ENCODE measurements at regions not wholly inside any gene's neighbourhood (a gene's known extent, or its start where the extent isn't known, plus 50 kb on each side); places are given as distances from the start of the nearest gene placed in this dataset.

DNA sequence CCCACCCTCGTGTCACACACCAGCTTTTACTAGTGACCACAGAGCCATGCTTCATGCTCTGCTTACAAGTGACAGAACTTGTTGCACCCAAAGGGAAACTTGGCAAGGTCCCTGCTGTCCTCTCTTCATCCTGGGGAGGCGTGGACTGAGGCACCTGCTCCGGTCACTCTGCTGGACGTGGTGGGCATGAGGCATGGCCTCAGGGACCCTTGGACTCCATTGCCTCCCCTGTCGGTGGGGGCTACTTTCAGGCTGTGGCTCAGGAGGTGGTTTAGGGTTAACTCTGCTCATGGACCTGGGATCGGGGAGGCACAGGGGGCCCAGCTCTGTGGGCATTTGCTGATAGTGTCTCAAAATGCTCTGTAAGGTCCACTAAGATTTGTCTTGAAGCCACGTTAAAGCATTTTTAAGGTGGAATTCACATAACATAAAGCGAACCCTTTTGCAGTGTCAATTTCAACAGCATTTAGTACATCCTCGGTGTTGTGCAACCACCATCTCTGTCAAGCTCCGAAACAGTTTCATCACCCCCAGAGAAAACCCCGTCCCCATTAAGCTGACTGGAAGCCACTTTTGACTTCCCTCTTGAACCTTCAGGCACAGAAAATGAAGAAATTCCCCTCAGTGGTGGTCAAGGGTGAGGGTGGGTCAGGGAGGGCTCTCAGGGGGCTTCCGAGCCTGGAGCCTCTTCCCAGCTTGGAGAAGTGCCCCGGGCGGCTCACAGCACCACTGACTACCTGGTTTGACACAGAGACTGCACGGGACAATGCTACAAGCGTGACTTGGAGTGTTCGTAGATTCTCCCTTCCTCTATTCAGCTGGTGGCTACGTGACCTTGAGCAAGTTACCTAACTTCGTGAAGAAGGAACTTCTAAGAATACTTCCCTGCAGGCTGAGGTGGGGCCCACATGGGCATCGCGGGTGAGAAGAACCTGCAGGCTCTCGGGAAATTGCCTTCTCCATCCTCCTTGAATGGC, 100.0 kb upstream of the HDAC4 start:
- DNase-seq, result no peak

- DNase-seq, result no peak
Measured at GRCh38 chr2:239499726-239500573, 99.1 kb upstream of the HDAC4 start.

GRCh38 chr2:239498981-239499634, 98.3 kb upstream of the HDAC4 start:
- no peak for DNase-seq

DNA sequence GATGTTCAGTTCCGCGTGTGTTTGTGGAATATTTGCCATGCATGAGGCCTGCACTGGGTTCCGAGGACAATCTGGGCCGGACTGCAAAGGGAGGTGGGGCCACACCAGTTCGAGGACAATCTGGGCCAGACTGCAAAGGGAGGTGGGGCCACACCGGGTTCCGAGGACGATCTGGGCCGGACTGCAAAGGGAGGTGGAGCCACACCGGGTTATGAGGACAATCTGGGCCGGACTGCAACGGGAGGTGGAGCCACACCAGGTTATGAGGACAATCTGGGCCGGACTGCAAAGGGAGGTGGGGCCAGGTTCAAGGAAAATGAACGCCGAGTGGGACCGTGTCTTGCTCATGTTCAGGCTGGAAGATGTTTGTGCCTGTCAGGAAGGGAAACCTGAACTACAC, 97.8 kb upstream of the HDAC4 start:
- no peak for DNase-seq

- no peak for DNase-seq
Measured at GRCh38 chr2:239496700-239497099, 95.9 kb upstream of the HDAC4 start.

DNA sequence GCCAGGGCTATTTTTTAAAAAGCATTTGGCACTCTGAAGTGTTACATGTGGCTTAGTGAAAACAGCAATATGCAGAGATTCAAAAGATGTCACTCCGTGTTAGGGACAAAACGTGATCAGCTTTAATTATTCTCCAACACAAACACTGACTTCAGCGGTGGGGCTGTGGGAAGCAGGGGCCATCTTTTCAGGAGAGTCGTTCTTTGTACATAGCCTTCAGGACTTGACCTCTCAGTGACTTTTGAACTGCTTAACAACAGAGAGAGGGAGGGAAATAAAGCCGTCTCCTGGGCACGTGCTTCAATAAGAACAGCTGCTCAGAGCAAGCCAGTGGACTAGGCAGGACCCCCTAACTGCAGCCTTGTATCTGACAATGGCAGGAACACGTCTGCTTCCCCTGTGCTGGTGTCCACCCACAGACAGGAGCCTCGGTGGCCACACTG, 95.0 kb upstream of the HDAC4 start:
- DNase-seq, result no peak

DNA sequence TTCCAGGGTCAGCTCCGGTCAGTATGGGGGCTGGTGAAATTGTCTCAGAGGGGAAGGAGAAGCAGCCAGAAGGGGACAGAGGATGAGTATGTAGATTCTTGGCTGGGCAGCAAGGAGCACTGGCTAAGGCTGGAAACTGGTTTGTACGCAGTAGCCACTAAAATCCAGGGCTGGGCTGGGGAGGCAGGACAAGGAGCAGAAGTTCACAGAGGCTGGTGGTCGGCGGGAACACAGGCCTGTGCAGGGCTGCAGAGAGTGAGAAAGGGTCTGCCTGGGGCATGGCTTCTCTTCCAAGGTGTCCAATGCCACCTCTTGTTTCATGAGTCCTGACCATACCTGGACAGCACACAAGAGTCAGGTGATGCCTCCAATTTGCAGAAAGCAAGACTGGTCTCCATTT, 94.4 kb upstream of the HDAC4 start:
- DNase-seq, result no peak

DNA sequence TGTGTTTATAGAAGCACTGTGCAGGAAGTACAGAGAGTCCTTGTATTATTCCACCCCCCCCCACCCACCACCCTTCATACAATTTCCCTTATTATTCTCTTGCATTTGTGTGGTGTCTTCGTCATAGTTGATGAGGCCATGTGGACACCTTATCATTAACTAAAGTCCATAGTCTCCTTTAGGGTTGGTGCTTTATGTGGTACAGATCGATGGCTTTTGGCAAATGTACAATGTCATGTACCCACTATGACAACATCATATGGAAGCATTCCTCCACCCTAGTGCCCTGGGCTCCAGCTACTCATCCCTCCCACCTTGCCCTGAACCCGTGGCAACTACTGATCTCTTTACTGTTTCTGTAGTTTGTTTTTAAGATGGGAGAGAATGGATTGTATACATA, 93.8 kb upstream of the HDAC4 start:
- DNase-seq, result no peak

GRCh38 chr2:239489481-239489880, 88.7 kb upstream of the HDAC4 start:
- no peak for DNase-seq

DNA sequence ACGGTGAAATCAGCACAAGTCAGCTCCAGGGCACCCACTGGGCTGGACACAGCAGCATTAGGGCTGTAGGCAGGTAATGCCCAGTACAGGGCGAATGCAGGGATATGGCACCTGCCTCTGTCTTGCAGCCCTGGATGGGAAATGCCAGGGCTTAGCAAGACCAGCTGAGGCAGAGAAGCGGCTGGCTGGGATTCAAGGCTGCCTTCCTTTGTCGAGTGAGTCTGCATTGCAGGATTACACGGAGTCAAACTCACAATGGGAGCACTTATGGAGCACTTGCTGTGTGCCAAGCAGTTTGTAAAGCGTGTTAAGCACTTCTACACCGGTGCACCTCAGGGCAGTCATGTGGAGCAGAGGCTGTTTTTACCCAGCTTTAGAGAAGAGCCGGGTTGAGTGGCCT, 87.3 kb upstream of the HDAC4 start:
- DNase-seq, result no peak

- DNase-seq, result no peak
Measured at GRCh38 chr2:239487272-239487671, 86.5 kb upstream of the HDAC4 start.

DNA sequence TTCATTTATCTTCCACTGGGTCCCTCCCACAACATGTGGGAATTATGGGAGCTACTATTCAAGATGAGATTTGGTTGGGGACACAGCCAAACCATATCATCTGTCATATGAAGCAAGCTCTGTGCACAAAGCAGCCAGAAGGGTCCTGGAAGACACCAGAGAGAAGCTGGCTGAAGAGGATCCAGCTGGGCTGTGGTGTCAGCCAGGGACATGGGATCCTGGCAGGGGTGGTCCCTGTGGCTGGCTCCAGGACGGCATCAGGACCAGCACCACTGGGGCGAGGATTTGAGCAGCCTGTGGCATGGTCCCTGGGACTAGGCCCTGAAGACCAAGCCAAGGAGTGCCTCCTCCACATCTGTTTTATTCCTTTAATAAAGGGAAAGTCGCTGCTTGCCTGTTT, 84.8 kb upstream of the HDAC4 start:
- no peak for DNase-seq

DNA sequence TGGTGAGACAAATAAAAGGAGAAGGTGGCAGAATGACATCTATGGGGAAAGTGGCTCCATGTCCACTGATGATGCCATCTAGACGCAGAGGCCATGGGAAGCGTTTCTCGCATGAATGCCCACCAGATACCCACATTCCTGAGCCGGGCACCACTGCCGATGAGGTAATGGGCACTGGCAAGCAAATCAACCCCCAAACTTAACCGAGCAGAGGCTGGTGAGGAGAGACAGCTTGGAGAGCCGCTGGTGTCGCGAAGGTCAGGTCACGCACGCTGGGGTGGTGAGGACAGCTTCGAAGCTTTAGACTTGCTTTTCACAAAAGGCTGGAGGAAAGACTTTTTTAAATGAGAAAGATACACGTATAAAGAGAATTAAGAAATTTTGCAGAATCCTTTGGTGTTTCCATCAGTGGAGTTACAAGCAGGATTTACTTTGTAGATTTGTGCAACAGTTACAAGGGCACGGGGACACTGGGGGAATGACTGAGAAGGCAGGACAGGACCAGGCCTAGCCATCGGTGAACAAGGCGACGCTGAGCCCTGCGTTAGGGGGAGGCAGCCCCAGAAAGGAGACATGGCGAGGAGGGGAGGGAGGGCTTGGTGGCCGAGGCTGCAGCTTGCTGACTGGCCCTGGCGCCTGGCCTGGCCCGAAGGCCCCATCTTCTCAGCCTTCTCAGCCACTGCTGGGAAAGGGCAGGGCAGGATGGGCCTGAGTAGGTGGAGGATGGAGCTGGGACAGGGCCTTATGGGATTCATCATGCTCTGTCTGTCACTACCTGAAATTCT, 83.9 kb upstream of the HDAC4 start:
- DNase-seq, result no peak

GRCh38 chr2:239482778-239483712, 82.2 kb upstream of the HDAC4 start:
- DNase-seq, result no peak

DNA sequence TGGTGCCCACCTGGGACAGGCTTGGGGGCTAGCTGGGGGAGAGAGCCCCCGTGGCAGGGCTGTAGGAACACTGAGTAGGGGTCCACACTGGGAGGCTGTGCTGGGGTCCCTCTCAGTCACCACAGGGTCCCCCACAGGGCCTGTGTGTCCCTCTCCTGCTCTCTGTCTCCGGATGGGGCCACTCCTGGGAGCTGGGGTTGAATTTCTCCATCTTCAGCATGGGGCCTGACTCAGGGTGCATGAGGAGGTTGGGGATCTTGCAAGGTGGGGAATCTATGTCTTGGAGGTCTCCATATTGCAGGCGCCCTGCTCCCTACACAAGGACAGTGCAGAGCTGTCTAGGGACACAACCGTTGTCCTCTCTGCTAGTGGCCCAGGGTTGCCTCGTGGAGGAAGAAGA, 78.7 kb upstream of the HDAC4 start:
- no peak for DNase-seq

DNA sequence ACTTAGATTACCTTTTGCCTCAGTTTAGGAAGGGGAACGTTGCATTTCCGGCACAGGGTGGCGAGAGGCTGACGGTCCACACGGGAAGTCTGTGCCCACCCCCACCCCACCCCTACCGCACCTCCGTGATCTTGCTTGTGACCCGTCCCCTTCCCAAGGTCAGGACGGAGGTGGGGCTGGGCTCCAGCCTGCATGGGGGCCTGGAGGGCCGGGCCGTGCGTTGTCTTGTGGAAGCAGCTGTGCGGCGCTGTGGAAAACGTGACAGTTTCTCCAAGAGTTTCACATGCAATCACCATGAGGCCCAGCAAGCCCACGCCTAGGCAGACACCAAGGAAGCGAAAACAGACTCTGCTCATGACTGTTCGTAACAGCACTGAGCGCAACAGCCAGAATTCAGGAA, 76.8 kb upstream of the HDAC4 start:
- no peak for DNase-seq

GRCh38 chr2:239476757-239477585, 76.2 kb upstream of the HDAC4 start:
- DNase-seq, result no peak

DNA sequence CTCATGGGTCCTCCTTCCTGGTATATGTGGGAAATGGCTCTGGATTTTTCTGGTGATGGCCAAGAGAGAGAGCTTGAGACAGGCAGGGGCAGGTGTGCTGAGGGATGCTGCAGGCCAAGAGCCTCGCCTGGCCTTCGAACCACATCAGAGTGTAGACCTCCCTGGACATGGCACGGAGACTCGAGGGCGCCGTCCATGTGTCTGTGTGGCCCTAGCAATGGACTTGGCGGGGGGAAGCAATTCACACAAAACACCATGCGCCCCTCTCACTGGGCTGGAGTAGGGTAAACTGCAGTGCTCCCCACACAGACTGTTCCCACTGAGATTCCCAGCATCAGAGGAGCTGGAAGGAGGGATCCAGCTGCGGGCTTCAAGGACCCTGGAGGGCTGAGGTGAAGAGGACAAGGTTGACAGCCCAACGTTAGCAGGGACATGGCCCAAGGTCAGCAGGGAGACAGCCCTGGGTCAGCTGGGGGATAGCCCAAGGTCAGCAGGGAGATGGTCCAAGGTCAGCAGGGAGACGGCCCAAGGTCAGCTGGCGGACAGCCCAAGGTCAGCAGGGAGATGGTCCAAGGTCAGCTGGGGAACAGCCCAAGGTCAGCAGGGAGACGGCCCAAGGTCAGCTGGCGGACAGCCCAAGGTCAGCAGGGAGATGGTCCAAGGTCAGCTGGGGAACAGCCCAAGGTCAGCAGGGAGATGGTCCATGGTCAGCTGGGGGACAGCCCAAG, 75.4 kb upstream of the HDAC4 start:
- no peak for DNase-seq

GRCh38 chr2:239475161-239476028, 74.6 kb upstream of the HDAC4 start:
- no peak for DNase-seq

Data from GOT3 (cell line).